ENCODE measurements at regions not wholly inside any gene's neighbourhood (a gene's known extent, or its start where the extent isn't known, plus 50 kb on each side); places are given as distances from the start of the nearest gene placed in this dataset.
A peak's percentile ranks its signal among the peaks of the same experiment; 100 is the strongest.
"Not testable (repeated sequence)": the region's sequence is repeated elsewhere in the genome, so short reads cannot be mapped to it uniquely, and the experiment has no call there.

GRCh38 chr3:59368900-59369675 is 319.3 kb upstream of the CFAP20DC start:
- no peaks in the 10 kb centered on the region for H3K36me3 ChIP-seq (ENCODE audit: control insufficient read depth in 2 of 2, insufficient read depth in 2 of 2, low read length in 1 of 2)
- H3K27me3 ChIP-seq (ENCODE audit: control insufficient read depth in 2 of 2, insufficient read depth in 1 of 2, low read length in 1 of 2): no peaks in the 10 kb centered on the region
- H3K4me3 ChIP-seq (ENCODE audit: low read length in 2 of 2): no peak overlapping the region
- H3K27ac ChIP-seq (ENCODE audit: low read depth in 1 of 2, low read length in 1 of 2): no peak overlapping the region
- peaks cover 0 to 6% of the 10 kb centered on the region in 2 donors for H3K4me1 ChIP-seq (ENCODE audit: control insufficient read depth in 2 of 2, insufficient read depth in 2 of 2, low read length in 2 of 2)
- no peak for DNase-seq (ENCODE audit: low read depth in 6 of 9, low spot score in 9 of 9)
- 61% methylated on average over 5 of the region's 5 CpGs for WGBS
- no peaks in the 10 kb centered on the region for H3K9me3 ChIP-seq (ENCODE audit: control insufficient read depth in 2 of 2, insufficient read depth in 1 of 2, low read length in 1 of 2)

- H3K4me3 ChIP-seq (ENCODE audit: low read length in 2 of 2): no peak overlapping the region
- peak in 2 of 9 donors; percentile 15 to 53 for DNase-seq (ENCODE audit: low read depth in 6 of 9, low spot score in 9 of 9)
- peaks cover 0 to 6% of the 10 kb centered on the region in 2 donors for H3K4me1 ChIP-seq (ENCODE audit: control insufficient read depth in 2 of 2, insufficient read depth in 2 of 2, low read length in 2 of 2)
- WGBS: 9% methylated on average over 3 of the region's 3 CpGs
- no peak overlapping the region for H3K27ac ChIP-seq (ENCODE audit: low read depth in 1 of 2, low read length in 1 of 2)
- H3K36me3 ChIP-seq (ENCODE audit: control insufficient read depth in 2 of 2, insufficient read depth in 2 of 2, low read length in 1 of 2): no peaks in the 10 kb centered on the region
- no peaks in the 10 kb centered on the region for H3K9me3 ChIP-seq (ENCODE audit: control insufficient read depth in 2 of 2, insufficient read depth in 1 of 2, low read length in 1 of 2)
- no peaks in the 10 kb centered on the region for H3K27me3 ChIP-seq (ENCODE audit: control insufficient read depth in 2 of 2, insufficient read depth in 1 of 2, low read length in 1 of 2)
Measured at GRCh38 chr3:59367150-59367549, 317.3 kb upstream of the CFAP20DC start.

DNA sequence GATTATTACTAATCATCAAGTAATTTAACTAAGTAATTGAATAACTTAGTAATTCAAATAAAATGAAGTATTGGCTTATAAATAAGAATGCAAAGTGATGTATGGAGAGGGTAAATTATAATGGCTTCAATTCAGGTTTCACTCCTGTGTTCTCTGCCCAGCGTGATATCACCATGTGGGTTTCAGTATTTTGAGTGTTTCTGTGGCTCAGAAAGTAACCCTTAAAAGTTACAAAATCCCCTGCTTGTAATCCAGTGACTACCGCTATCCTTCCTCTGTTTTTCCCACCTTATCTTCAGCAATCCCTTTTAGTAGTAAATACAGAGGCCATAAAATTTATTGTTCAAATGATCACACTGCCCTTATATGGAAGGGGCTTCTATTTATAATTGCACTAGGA is 316.4 kb upstream of the CFAP20DC start:
- peaks cover 0 to 6% of the 10 kb centered on the region in 2 donors for H3K4me1 ChIP-seq (ENCODE audit: control insufficient read depth in 2 of 2, insufficient read depth in 2 of 2, low read length in 2 of 2)
- DNase-seq (ENCODE audit: low read depth in 6 of 9, low spot score in 9 of 9): no peak
- WGBS: over 99% methylated on average over 2 of the region's 2 CpGs

GRCh38 chr3:59364496-59364895 is 314.7 kb upstream of the CFAP20DC start:
- peaks cover 0 to 6% of the 10 kb centered on the region in 2 donors for H3K4me1 ChIP-seq (ENCODE audit: control insufficient read depth in 2 of 2, insufficient read depth in 2 of 2, low read length in 2 of 2)
- no peaks in the 10 kb centered on the region for H3K27me3 ChIP-seq (ENCODE audit: control insufficient read depth in 2 of 2, insufficient read depth in 1 of 2, low read length in 1 of 2)
- no peak overlapping the region for H3K27ac ChIP-seq (ENCODE audit: low read depth in 1 of 2, low read length in 1 of 2)
- 96% methylated on average over 4 of the region's 4 CpGs for WGBS
- H3K9me3 ChIP-seq (ENCODE audit: control insufficient read depth in 2 of 2, insufficient read depth in 1 of 2, low read length in 1 of 2): no peaks in the 10 kb centered on the region
- DNase-seq (ENCODE audit: low read depth in 6 of 9, low spot score in 9 of 9): no peak
- H3K36me3 ChIP-seq (ENCODE audit: control insufficient read depth in 2 of 2, insufficient read depth in 2 of 2, low read length in 1 of 2): no peaks in the 10 kb centered on the region
- H3K4me3 ChIP-seq (ENCODE audit: low read length in 2 of 2): no peak overlapping the region

More for the DNA sequence above, 316.4 kb upstream of the CFAP20DC start:
- Histone ChIP-seq H3K27me3 (ENCODE audit: control insufficient read depth in 2 of 2, insufficient read depth in 1 of 2, low read length in 1 of 2) (no peaks in the 10 kb centered on the region), H3K4me3 (ENCODE audit: low read length in 2 of 2) (no peak overlapping the region), H3K27ac (ENCODE audit: low read depth in 1 of 2, low read length in 1 of 2) (no peak overlapping the region), H3K36me3 (ENCODE audit: control insufficient read depth in 2 of 2, insufficient read depth in 2 of 2, low read length in 1 of 2) (no peaks in the 10 kb centered on the region), H3K9me3 (ENCODE audit: control insufficient read depth in 2 of 2, insufficient read depth in 1 of 2, low read length in 1 of 2) (no peaks in the 10 kb centered on the region)

- not testable (repeated sequence) for H3K27ac ChIP-seq (ENCODE audit: low read depth in 1 of 2, low read length in 1 of 2); H3K4me1 ChIP-seq (ENCODE audit: control insufficient read depth in 2 of 2, insufficient read depth in 2 of 2, low read length in 2 of 2); H3K27me3 ChIP-seq (ENCODE audit: control insufficient read depth in 2 of 2, insufficient read depth in 1 of 2, low read length in 1 of 2); H3K36me3 ChIP-seq (ENCODE audit: control insufficient read depth in 2 of 2, insufficient read depth in 2 of 2, low read length in 1 of 2); H3K4me3 ChIP-seq (ENCODE audit: low read length in 2 of 2); H3K9me3 ChIP-seq (ENCODE audit: control insufficient read depth in 2 of 2, insufficient read depth in 1 of 2, low read length in 1 of 2); DNase-seq (ENCODE audit: low read depth in 6 of 9, low spot score in 9 of 9)
- WGBS: 98% methylated on average over 8 of the region's 8 CpGs
Measured at GRCh38 chr3:59360312-59360711, 310.5 kb upstream of the CFAP20DC start.

DNA sequence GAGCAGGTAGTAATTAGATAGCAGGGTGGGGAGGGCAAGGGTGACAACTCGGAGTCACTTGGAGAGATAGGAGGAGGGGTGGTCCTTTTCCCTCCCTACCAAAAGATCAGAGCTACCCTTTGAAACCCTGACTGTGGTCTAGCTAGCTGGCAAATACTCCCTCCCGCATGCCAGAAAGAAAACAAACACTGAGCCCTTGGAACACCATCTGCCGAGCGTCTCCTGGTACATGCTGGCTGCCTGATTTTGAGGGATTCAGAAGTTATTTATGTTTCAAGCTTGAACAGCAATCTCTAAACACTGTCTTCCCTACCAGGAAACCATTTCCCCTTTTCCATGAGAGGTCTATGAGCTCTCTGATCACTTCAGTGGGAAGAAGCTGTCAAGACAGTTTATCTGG is 291.6 kb upstream of the CFAP20DC start:
- H3K27ac ChIP-seq (ENCODE audit: low read depth in 1 of 2, low read length in 1 of 2): no peak overlapping the region
- no peaks in the 10 kb centered on the region for H3K27me3 ChIP-seq (ENCODE audit: control insufficient read depth in 2 of 2, insufficient read depth in 1 of 2, low read length in 1 of 2)
- peaks cover 0 to 6% of the 10 kb centered on the region in 2 donors for H3K4me1 ChIP-seq (ENCODE audit: control insufficient read depth in 2 of 2, insufficient read depth in 2 of 2, low read length in 2 of 2)
- no peak overlapping the region for H3K4me3 ChIP-seq (ENCODE audit: low read length in 2 of 2)
- no peak for DNase-seq (ENCODE audit: low read depth in 6 of 9, low spot score in 9 of 9)
- H3K9me3 ChIP-seq (ENCODE audit: control insufficient read depth in 2 of 2, insufficient read depth in 1 of 2, low read length in 1 of 2): peaks cover 0 to 2% of the 10 kb centered on the region in 2 donors
- WGBS: 95% methylated on average over 4 of the region's 4 CpGs
- H3K36me3 ChIP-seq (ENCODE audit: control insufficient read depth in 2 of 2, insufficient read depth in 2 of 2, low read length in 1 of 2): no peaks in the 10 kb centered on the region

DNA sequence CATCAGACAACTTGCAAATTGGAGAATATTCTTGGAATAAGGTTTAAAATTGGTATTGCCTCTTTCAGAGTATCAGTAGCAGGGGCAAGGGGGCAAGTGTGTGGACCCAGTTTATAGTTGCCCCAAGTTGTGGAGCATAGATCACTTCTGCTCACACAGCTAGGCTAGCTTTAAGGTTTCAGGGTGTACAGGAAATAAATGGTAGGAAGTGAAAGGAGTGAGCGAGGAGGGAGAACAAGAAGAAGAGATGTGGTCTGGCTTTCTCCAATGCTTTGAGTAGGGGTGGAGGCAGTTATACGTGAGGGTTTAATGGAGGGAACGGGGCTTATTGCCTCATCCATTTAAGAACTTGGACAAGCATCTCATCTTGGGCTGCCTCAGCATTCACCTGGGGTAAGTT is 290.0 kb upstream of the CFAP20DC start:
- Histone ChIP-seq H3K27ac (ENCODE audit: low read depth in 1 of 2, low read length in 1 of 2) (no peak overlapping the region), H3K27me3 (ENCODE audit: control insufficient read depth in 2 of 2, insufficient read depth in 1 of 2, low read length in 1 of 2) (no peaks in the 10 kb centered on the region), H3K4me1 (ENCODE audit: control insufficient read depth in 2 of 2, insufficient read depth in 2 of 2, low read length in 2 of 2) (peaks cover 0 to 6% of the 10 kb centered on the region in 2 donors), H3K36me3 (ENCODE audit: control insufficient read depth in 2 of 2, insufficient read depth in 2 of 2, low read length in 1 of 2) (no peaks in the 10 kb centered on the region), H3K9me3 (ENCODE audit: control insufficient read depth in 2 of 2, insufficient read depth in 1 of 2, low read length in 1 of 2) (peaks cover 0 to 2% of the 10 kb centered on the region in 2 donors), H3K4me3 (ENCODE audit: low read length in 2 of 2) (no peak overlapping the region)
- DNase-seq (ENCODE audit: low read depth in 6 of 9, low spot score in 9 of 9): peak in 1 of 9 donors; percentile 15
- WGBS: 94% methylated on average over 3 of the region's 3 CpGs

GRCh38 chr3:59338934-59339333 is 289.1 kb upstream of the CFAP20DC start:
- peaks cover 0 to 2% of the 10 kb centered on the region in 2 donors for H3K9me3 ChIP-seq (ENCODE audit: control insufficient read depth in 2 of 2, insufficient read depth in 1 of 2, low read length in 1 of 2)
- WGBS: 87% methylated on average over 7 of the region's 7 CpGs
- H3K27ac ChIP-seq (ENCODE audit: low read depth in 1 of 2, low read length in 1 of 2): no peak overlapping the region
- H3K27me3 ChIP-seq (ENCODE audit: control insufficient read depth in 2 of 2, insufficient read depth in 1 of 2, low read length in 1 of 2): no peaks in the 10 kb centered on the region
- no peaks in the 10 kb centered on the region for H3K36me3 ChIP-seq (ENCODE audit: control insufficient read depth in 2 of 2, insufficient read depth in 2 of 2, low read length in 1 of 2)
- no peak overlapping the region for H3K4me3 ChIP-seq (ENCODE audit: low read length in 2 of 2)
- H3K4me1 ChIP-seq (ENCODE audit: control insufficient read depth in 2 of 2, insufficient read depth in 2 of 2, low read length in 2 of 2): peaks cover 0 to 6% of the 10 kb centered on the region in 2 donors
- DNase-seq (ENCODE audit: low read depth in 6 of 9, low spot score in 9 of 9): no peak

DNA sequence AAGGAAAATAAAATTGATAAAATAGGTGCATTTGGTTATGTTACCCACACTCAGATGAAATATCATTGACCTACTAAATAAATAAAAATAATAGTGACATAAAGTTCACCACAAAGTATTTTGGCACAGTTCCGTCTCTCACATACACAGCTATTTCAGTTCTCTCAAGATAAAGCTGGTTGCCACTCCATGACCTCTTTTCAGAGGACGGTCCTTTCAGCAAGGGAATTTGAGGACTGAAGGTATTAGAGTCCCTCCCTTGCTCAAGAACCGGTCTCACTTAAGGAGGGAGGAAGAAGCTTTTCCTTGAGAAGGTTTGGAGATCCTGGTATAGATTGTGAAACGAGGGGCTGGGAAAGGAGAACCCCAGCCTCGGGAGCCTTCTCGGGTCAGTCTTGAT is 285.5 kb upstream of the CFAP20DC start:
- whole genome bisulfite sequencing: 97% methylated on average over 6 of the region's 6 CpGs
- Histone ChIP-seq H3K27me3 (ENCODE audit: control insufficient read depth in 2 of 2, insufficient read depth in 1 of 2, low read length in 1 of 2) (no peaks in the 10 kb centered on the region), H3K27ac (ENCODE audit: low read depth in 1 of 2, low read length in 1 of 2) (no peak overlapping the region), H3K4me3 (ENCODE audit: low read length in 2 of 2) (no peak overlapping the region), H3K4me1 (ENCODE audit: control insufficient read depth in 2 of 2, insufficient read depth in 2 of 2, low read length in 2 of 2) (peaks cover 0 to 5% of the 10 kb centered on the region in 2 donors), H3K9me3 (ENCODE audit: control insufficient read depth in 2 of 2, insufficient read depth in 1 of 2, low read length in 1 of 2) (peaks cover 0 to 7% of the 10 kb centered on the region in 2 donors), H3K36me3 (ENCODE audit: control insufficient read depth in 2 of 2, insufficient read depth in 2 of 2, low read length in 1 of 2) (no peaks in the 10 kb centered on the region)
- no peak for DNase-seq (ENCODE audit: low read depth in 6 of 9, low spot score in 9 of 9)

Measured in thymus (tissue), 11 donors.